ENCODE measurements at regions not wholly inside any gene's neighbourhood (a gene's known extent, or its start where the extent isn't known, plus 50 kb on each side); places are given as distances from the start of the nearest gene placed in this dataset.

DNA sequence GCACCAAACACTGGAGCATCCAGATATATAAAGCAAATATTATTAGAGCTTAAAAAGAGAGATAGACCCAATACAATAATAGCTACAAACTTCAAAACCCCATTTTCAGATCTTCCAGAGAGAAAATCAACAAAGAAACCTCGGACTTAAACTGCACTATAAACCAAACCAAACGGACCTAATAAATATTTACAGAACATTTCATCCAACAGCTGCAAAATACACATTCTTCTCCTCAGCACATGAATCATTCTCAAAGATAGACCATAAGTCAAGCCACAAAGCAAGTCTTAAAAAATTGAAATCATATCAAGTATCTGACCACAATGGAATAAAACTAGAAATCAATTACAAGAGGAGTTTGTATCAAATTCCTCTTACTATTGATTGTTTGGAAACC, 140.2 kb upstream of the OTOS start:
- DNase-seq (ENCODE audit: low read depth in 2 of 2) = no peak

GRCh38 chr2:240284503-240285259, 144.2 kb upstream of the OTOS start:
- no peak for DNase-seq (ENCODE audit: low read depth in 2 of 2)

DNA sequence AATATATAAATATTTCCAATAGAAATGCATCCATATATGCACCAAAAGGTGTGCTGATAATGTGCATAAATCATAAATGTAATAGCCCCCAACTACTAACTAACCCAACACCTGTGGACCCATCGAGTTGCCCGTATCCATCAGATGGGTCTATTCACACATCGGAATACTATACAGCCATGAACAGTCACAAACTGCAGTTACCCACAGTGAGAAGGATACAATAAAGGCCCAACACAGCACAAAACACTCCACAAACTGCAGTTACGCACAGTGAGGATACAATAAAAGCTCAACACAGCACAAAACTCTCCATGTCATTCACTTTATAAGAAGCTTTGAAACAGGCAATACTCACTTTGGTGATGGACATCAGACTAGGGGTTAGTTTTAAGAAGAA, 145.3 kb upstream of the OTOS start:
- no peak for DNase-seq (ENCODE audit: low read depth in 2 of 2)

GRCh38 chr2:240286596-240286995, 146.1 kb upstream of the OTOS start:
- DNase-seq (ENCODE audit: low read depth in 2 of 2) = no peak

- no peak for DNase-seq (ENCODE audit: low read depth in 2 of 2)
These were observed 146.6 kb upstream of the OTOS start for GRCh38 chr2:240287011-240287410.

GRCh38 chr2:240287496-240288086, 147.1 kb upstream of the OTOS start:
- no peak for DNase-seq (ENCODE audit: low read depth in 2 of 2)

DNA sequence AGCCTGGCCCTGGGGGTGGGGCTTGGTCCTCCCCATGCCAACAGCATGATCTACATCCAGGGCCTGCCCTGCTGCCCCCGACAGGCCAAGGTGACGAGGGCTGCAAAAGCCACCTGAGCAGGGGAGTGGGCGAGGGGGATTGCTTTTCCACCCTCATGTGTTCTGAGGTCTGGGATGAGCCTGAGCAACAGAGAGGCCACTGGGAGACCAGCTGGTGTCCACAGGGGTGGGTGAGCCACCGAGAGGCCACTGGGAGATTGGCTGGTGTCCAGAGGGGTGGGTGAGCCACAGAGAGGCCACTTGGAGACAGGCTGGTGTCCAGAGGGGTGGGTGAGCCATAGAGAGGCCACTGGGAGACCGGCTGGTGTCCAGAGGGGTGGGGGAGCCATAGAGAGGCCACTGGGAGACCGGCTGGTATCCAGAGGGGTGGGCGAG, 147.4 kb upstream of the GPC1 start:
- DNase-seq (ENCODE audit: low read depth in 2 of 2) = no peak

DNA sequence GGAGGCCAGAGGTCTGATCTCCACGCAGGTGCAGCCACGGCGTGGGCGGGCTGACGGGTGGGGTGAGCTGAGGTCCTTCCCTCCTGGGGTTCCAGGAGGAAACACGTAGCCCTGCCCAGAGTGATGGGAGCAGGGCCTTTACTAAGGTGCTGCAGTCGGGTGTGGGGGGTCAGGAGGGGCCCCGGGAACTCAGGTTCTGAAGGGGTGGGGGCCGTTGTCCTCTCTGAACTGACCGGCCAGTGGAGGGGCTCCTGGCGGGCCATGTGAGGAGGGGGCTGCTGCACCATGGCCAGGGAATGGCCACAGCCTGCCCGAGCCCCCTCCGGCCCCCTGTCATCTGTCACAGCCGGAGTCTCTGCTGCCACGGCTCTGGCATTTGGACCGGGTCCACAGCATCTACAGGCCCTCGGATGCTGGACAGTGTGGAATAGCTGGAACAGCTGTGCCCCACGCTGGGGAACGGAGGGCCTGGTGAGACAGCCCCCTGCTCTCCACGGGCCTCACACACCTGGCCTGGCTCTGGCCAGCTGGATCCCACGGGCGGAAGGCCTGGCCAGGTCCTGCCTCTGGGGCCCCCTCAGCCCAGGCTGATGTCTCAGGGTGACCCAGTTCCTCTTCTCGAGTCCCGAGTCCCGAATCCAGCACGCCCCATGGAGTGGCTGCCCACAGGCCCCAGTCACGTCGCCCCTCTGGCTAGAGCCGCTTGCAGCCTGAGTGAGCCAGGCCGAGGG, 145.6 kb upstream of the GPC1 start:
- DNase-seq (ENCODE audit: low read depth in 2 of 2) = no peak

- no peak for DNase-seq (ENCODE audit: low read depth in 2 of 2)
These were observed 144.8 kb upstream of the GPC1 start for GRCh38 chr2:240290432-240291336.

DNA sequence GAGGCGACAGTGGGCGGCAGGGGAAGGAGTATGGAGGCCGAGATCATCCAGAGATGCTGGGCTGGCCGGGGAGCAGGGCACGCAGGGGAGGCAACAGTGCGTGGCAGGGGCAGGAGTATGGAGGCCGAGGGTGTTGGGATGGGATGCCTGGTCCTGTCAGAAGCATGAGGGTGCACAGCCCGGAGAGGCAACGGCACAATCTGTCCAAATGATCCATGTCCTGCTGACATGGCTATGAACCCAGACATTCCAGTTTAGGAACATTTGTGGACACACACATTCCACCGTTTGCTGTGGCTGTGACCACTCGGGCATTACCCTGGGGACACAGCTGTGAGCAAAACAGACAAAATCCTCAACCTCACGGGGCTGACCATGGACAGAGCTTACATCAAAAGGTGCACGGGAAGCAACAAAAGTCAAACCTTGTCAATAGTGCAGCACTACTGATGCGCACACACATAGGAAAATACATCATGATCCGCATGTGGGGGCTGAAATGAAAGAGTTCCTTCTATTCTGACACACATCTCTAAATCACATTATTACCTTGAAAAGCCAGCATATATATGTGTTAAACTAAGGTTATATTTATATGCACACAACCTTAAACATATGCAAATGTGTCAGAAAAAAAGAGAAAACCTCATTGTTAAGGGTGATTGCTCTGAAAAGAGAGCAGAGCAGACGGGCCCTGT, 144.0 kb upstream of the GPC1 start:
- DNase-seq (ENCODE audit: low read depth in 2 of 2) = no peak

- no peak for DNase-seq (ENCODE audit: low read depth in 2 of 2)
These were observed 143.4 kb upstream of the GPC1 start for GRCh38 chr2:240292035-240292574.

DNA sequence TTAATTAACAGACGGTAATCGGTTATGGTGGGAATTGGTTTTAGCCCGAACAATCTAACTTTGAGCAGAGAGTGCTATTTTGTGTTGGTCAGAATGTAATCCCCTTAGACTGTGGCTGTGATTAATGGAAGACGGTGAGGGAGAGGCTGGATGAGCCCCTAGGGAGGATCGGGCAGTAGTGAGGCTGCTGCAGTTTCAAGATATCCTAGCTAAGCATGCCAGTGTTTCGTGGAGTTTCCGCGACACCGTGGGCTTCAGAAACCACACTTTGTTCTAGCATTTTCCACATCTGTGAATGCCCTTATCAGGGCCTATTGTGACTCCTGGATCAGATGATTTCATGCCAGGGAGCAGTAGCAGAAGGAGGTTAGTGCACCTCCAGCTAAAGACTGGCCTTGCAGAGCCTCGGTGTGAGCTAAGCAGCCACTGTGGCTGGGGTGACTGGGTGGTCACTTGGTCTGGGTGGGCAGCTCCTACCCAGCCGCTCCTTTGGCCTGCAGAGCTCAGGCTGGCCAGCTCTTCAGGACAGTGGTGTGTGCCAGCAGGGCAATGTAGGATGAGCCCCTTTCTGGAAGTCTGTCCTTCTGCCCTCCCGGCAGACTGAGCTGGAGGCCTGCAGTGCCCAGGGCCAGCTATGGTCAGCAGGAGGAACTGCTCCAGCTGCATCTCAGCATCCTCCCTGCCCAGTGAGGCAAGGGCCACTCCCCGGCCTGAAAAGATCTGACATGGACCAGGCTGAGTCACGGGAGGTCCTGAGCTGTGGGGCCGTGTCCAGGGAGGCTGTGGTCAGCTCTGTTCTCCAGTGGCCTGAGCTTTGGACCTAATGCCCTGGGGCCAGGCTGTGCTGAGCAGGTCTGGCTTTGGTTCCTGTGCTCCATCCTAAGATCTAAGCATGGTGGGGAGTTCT, 142.6 kb upstream of the GPC1 start:
- no peak for DNase-seq (ENCODE audit: low read depth in 2 of 2)

DNA sequence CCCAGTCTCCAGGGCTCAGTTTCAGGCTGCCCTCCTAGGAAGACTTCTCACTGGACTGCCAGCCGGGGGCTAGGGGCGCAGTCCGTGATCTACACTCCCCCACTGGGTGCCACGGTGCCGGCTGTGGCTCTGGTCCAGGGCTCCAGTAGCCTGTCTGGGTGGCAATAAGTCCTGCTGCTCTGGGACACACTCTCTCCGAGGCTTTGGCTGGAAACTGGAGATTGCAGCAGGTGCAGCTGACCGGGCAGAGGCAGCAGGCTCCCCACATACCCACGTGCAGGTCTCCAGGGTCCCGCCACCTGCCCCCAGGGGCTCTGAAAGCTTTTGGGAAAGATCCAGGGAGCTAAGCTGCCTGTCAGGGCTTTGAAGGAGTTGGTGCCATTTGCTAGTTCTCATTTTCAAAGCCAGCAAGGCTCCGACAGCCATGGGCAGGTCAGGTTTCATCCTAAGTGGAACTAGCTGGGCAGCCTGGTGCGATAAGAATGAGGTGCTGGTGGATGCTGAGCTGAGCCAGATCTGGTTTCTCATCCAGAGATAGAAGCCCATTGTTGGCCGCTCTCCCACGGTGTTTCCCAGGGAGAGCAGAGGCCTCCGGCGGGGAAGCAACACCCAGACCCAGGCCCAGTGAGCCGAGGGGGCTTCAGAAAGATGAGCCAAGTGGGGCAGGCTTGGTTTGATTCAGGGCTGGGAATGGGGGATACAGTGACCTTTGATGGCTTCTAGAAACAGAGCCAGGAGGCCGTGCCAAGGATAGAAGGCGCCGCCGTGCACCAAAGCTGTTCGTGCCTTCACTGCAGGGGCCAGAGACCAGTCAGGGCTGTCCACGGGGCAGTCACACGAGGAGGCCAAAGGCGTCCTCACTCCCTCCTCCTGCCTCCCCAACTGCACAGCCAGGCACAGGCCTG, 141.7 kb upstream of the GPC1 start:
- DNase-seq (ENCODE audit: low read depth in 2 of 2) = no peak

GRCh38 chr2:240294514-240294913, 140.9 kb upstream of the GPC1 start:
- no peak for DNase-seq (ENCODE audit: low read depth in 2 of 2)

- DNase-seq (ENCODE audit: low read depth in 2 of 2) = no peak
These were observed 140.0 kb upstream of the GPC1 start for GRCh38 chr2:240295256-240296103.

- DNase-seq (ENCODE audit: low read depth in 2 of 2) = no peak
These were observed 139.4 kb upstream of the GPC1 start for GRCh38 chr2:240296104-240296406.

DNA sequence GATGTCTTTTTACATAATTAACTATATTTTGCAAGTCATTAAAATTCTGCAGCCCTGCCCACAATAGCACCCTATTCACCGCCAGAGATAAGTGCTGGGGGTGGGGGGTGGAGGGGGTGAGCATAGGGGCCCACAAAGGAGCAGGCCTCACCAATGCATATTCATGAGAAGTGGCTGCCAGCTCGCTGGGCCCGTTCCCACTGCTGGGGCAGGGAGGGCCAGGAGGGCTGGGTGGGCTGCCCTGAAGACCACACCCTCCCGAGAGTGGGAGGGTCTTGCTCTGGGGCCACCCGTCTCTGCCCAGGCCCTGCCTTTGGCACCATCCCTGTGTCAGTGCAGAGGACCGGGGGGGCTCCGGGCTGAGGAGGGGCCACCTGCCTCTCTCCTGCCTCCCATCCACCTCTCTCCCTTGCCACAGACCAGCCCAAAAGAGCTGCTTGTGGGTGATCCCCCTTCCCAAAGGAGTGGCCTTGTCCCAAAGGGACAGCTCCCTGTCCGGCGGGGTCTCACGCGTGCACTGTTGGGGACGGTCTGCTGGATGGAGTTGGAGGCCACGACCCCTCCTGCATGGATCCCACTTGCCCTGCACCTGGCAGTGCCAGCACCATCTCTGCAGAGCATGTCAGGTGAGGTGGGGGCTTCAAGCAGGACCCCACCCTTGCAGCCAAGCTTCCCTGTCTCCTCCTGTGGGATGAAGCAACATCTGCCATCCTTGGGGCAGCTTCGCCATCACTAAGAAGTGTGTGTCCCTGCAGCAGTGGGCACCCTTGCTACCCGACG, 138.8 kb upstream of the GPC1 start:
- DNase-seq (ENCODE audit: low read depth in 2 of 2) = no peak
